IPS-11a (cell line): ENCODE measurements at regions not wholly inside any gene's neighbourhood (a gene's known extent, or its start where the extent isn't known, plus 50 kb on each side); places are given as distances from the start of the nearest gene placed in this dataset.

ENCODE experiments used
- H3K4me3 ChIP-seq: one replicate; pipeline ENCODE4 v1.5.1; 2013; ENCODE audit warnings: low read depth, low read length, control low read depth

DNA sequence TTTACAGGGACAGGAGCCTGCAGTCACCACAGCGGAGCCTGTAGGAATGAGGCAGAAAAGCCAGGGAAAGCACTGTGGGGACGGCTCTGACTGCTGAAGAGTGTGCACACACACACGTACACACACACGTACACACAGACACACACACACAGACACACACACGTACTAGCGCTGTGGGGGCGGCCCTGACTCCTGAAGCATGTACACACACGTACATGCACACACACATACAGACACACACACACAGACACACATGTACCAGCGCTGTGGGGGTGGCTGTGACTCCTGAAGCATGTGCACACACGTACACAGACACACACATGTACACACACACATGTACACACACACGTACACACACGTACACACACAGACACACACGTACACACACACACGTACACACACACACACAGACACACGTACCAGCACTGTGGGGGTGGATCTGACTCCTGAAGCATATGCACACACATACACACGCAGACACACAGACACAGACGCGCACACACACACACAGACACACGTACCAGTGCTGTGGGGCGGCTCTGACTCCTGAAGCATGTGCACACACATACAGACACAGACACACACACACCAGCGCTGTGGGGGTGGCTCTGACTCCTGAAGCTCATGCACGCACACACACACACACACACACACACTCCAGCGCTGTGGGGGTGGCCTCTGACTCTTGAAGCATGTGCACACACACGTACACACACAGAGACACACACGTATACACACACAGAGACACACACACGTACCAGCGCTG, 127.3 kb downstream of the DLL1 start:
- H3K4me3 ChIP-seq: no peak overlapping the region

DNA sequence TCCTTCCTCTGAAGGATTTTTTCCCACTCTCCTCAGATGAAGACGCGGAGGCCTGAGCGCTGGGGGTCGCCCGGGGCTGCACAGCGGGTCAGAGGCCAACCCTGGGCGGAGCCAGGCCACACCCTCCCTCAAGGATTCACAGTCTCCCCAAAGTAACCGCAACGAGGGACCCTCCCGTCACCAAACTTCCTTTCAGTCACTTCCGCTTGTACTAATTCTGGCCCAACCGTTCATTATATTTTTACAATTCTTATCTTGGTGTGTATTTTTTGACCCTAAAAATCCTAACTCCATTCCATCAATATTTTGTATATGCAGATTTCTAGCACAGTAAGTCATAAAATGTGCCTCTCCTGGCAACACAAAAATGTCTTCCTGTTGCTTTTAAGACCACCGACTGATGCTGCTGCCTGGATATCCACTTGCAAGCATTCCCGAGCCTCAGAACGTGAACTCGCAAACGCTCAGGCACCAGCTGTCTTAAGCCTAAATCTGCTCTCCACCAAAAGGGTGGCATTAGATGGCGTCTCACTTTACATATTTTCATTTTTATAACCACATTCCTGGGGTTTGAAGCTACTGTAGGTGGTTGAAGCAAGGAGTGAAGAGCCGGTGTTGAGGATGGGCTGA, 128.0 kb downstream of the DLL1 start:
- H3K4me3 ChIP-seq: no peak overlapping the region

DNA sequence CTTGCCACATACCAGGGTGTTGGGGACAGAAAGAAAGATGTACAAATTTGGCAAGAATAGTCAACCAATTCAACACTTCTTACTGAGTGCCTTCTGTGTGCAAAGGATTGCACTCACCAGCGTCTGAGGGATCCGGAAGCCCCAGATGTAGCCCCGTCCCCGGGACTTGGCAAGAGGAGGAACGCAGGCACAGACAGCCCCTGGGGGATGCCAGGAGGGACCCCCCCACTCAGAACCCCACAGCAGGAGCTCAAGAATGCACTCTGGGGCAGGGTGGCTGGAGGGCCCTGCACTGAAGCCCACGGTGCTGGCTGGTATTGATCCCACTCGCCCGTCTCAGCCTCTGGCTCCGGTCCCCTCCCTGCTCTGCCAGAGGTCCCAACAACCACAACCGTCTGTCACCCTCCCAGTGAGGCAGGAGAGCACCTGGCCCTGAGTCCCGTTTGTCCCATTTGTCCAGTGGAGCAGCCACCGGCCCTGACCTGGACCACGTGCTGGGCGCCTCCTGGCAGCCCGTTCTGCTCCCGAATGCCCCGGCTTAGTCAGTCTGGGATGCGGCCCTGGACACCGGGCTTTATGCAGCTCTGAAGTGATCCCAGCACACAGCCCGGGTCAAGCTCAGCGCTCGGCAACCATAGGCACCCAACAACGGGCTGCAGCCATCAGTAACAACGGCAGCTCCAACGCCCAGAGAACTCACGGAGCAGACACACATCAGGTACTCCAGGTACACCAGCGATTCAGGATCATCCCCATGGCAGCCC, 128.7 kb downstream of the DLL1 start:
- H3K4me3 ChIP-seq: no peak overlapping the region

DNA sequence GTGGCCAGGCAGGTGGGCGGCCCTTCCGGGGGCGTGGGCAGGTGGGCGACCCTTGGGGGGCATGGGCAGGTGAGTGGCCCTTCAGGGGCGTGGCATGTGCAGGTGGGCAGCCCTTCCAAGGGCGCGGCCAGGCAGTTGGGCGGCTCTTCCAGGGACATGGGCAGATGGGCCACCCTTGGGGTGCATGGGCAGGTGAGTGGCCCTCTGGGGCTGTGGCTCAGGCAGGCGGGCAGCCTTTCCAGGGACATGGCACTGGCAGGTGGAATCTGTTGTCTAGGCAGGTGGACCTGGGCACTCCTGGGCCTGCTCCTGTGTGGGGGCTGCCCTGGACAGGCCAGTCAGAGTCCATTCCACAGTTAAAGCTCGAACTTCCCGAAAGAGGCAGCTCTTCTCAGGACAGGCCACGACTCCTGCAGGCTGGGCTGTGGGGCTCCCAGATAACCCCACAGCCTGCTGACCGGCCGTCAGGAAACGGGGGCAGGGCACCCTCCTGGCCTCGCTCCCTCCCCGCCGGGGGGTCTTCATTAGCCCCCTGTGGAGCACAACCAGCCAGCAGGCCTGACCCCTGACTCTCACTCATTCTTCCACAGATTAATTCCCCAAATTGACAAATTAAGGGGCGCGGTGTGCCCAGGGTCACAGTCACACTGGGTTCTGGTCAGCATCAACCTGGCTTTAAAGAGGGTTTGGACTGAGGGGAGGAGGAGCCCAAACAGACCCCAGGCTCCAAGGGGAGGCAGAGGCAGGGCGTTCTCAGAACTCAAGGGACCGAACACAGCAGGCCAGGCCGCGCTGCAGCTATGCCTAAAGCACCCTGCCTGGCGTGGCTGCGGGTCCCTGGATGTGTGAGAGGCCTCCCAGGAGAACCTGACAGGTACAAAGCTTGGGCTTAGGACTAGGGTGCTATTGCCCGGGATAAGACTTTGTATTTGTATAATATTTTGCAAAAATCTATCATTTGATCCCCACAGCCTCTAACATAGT, 130.0 kb downstream of the DLL1 start:
- no peak overlapping the region for H3K4me3 ChIP-seq

GRCh38 chr6:170160031-170160627, 130.7 kb downstream of the DLL1 start:
- no peak overlapping the region for H3K4me3 ChIP-seq

DNA sequence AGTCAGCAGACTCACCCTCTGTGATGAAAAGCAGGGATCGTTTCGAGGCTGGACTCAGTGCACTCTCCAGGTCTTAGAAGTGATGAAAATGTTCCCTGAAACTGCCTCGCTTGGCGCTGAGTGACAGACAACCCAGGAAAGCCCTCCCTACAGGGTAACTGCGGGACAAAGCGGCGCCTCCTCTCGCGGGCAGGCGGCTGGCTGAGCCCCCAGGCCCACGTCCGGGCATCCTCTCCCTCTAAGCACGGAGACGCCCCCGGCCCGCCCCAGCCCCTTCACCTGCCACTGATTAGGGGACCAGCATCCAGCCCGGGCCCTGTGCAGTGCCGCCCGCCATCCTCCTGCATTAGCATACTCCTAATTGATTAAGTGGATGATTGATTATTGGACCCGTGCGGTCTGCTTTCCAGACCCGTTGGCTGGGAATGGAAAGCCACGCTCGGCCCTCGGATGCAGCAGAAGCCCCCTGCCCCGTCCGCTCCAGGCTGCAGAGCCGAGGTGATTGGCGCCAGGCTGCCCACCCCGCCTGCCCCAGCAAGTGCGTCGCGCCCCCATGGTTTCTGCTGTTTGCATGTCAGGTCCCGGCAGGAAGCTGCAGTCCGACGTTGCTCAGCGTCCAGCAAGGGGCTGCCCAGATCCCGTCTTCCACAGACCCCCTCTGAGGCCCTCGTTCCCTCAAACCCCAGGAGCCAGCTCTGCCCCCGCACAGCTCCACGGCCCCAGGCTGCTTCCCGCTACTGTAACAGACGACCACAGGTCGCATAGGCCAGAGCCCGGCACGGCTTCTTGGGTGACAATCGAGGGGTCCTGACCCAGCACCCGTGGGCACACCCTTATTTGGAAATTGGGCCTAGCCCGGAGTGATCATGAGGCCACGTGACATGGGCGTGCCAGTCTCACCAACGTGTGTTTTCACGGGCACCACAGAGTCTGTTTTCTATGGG, 131.6 kb downstream of the DLL1 start:
- no peak overlapping the region for H3K4me3 ChIP-seq

- no peak overlapping the region for H3K4me3 ChIP-seq
These were observed 132.4 kb downstream of the DLL1 start for GRCh38 chr6:170158296-170159021.

DNA sequence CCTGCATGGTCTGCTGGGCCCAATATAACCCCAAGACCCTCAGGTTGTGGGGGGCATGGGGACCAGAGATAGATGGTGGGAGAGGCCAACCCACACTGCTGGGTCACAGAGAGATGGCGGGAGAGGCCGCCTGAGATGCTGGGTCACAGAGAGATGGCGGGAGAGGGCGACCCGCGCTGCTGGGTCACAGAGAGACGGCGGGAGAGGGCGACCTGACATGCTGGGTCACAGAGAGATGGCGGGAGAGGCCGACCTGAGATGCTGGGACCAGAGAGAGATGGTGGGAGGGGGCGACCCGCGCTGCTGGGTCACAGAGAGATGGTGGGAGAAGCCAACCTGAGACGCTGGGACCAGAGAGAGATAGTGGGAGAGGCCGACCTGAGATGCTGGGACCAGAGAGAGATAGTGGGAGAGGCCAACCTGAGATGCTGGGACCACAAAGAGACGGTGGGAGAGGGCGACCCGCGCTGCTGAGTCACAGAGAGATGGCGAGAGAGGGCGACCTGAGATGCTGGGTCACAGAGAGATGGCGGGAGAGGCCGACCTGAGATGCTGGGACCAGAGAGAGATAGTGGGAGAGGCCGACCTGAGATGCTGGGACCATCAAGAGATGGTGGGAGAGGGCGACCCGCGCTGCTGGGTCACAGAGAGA, 133.2 kb downstream of the DLL1 start:
- no peak overlapping the region for H3K4me3 ChIP-seq

DNA sequence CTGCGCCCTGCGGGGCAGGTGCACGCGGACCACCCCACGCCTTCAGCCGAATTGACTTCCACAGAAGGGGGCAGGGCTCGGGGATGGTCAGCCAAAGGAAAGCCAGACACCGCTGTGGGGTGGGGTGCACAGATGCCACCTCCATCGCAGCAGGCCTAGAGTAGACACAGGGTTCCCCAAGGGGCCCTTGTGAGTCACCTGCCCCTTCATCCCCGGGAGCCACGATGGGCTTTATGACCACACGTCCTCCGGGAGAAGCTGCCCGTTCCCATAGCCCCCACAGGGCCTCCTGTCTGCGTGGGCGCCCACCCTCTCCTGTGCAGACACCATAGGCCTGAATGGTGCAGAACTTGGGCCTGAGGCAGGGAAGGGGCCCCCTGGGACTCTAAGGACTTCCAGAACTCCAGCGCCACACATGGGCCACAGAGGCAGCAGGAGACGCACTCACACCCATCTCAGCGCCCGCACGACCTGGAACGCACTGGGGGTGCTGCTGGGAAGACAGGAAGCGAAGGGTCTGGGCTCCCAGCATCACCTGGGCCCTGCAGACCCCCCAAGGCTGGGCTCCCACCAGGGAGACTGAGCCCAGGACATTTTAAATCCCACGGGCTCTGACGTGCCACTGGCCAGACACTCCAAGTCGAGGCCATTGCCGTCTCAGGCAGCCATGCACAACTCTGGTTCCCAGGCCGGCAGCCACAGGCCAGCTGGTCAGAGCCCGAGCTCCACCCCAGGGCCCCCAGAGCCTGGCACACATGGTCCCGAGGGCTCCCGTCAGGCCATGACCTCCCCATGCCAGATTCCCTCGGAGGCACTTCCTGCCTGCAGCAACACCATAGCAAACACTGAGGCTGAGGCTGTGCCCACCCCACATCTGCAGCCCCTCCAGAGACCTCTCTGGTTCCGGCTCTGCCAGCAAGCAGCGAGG, 134.2 kb downstream of the DLL1 start:
- no peak overlapping the region for H3K4me3 ChIP-seq

GRCh38 chr6:170155464-170156196, 135.2 kb downstream of the DLL1 start:
- no peak overlapping the region for H3K4me3 ChIP-seq

- no peak overlapping the region for H3K4me3 ChIP-seq
These were observed 137.2 kb downstream of the DLL1 start for GRCh38 chr6:170153436-170154319.

- H3K4me3 ChIP-seq: no peak overlapping the region
These were observed 137.9 kb downstream of the DLL1 start for GRCh38 chr6:170152989-170153388.

DNA sequence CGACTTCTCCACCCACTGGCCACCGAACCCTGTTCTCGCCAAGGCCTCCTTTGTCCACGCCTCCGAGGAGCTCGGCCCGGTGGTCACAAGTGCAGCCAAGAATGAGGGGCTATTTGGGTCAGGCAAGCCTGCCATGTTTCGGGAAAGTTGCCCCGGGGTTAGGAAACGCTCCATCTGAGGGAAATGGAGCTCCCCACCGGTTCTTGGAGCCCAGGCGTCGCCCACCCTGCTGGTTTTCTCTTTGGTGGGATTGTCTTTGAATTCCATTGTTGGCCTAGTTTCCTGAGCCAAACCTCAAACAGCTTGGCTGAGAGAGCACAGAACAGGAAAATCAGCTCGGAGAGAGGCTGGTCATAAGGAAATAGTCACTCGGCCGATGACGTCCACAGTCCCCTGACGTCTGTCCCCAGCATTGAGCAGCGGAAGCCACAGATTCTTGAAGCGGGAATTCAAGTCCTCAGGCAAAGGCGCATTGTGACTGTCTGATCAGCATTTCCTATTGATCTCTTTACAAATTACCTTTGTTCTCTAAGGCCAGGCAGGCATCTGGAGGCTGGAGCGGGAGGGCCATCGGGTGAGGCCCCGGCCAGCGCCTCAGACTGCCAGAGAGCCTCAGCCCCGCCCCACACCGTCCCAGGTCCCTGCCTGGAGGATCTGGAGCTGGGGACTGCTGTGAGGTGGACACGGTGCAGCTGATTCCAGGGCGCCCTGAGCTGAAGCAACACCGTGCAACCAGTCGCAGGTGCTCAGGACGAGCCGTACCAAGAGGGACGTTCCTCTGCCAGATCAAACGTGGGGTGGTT, 138.6 kb downstream of the DLL1 start:
- H3K4me3 ChIP-seq: no peak overlapping the region

DNA sequence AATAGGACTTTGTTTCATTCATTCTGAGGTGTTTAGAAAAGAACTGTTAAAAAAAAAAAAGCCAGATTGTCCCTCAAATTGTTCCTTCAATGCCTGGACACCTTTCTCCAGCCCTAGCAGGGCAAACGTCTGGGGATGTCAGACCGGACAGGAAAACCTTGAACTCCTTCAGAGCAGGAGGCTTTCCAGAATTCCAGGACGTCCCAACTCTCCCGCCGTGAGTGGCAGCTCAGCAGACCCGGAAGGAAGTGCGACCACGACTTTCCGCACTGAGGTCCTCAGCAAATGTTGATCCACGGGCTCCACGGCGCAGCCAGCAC, 139.1 kb downstream of the DLL1 start:
- no peak overlapping the region for H3K4me3 ChIP-seq

- H3K4me3 ChIP-seq: no peak overlapping the region
These were observed 139.5 kb downstream of the DLL1 start for GRCh38 chr6:170151321-170151771.
